Esophagus squamous epithelium (tissue), 4 donors: ENCODE measurements at regions not wholly inside any gene's neighbourhood (a gene's known extent, or its start where the extent isn't known, plus 50 kb on each side); places are given as distances from the start of the nearest gene placed in this dataset.

Experiments used
- POLR2A ChIP-seq, 4 donors: fragments of 450-650 bp; IDR thresholded peaks; one replicate each; pipeline ENCODE4 v1.6.1; 2017; ENCODE audit warnings: antibody characterized with exemption in 4 of 4, mild to moderate bottlenecking in 4 of 4, moderate library complexity in 3 of 4
- TF ChIP-seq, protein P1 (sequence below), 6 experiments: fragments of 450-650 bp in 4 of 6; fragments of 200-600 bp in 2 of 6; sonication (generic) in 2 of 6; IDR thresholded peaks; one replicate each; pipeline ENCODE4 v1.5.1; 2016 to 2019; ENCODE audit warnings: antibody characterized with exemption in 6 of 6, mild to moderate bottlenecking in 4 of 6, moderate library complexity in 4 of 6

DNA sequence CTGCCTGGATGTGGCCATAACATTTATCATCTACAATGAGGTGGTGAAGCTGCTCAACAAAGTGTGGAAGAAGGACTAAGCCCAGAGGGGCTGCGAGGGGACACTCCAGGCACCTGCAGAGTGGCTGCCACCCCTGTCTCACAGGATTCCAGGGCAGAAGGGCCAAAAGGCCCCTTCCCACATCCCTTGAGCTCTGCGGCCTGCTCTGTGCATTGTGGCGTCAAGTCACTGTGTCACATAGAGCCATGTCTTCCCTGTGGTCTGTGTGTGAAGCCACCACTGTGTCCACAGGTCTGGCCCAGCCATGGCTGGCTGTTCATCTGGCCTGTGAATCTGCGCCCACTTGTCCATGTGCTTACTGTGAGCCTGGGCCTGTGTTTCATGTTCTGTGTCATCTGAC lies 1714.6 kb downstream of the TP53TG3F start:
- no peak for TF ChIP-seq POLR2A (IDR thresholded peaks at IDR 0.05)
- TF ChIP-seq, protein P1, sequence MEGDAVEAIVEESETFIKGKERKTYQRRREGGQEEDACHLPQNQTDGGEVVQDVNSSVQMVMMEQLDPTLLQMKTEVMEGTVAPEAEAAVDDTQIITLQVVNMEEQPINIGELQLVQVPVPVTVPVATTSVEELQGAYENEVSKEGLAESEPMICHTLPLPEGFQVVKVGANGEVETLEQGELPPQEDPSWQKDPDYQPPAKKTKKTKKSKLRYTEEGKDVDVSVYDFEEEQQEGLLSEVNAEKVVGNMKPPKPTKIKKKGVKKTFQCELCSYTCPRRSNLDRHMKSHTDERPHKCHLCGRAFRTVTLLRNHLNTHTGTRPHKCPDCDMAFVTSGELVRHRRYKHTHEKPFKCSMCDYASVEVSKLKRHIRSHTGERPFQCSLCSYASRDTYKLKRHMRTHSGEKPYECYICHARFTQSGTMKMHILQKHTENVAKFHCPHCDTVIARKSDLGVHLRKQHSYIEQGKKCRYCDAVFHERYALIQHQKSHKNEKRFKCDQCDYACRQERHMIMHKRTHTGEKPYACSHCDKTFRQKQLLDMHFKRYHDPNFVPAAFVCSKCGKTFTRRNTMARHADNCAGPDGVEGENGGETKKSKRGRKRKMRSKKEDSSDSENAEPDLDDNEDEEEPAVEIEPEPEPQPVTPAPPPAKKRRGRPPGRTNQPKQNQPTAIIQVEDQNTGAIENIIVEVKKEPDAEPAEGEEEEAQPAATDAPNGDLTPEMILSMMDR (IDR thresholded peaks at IDR 0.05): no peak
